ELF-1 (cell line): ENCODE measurements at regions not wholly inside any gene's neighbourhood (a gene's known extent, or its start where the extent isn't known, plus 50 kb on each side); places are given as distances from the start of the nearest gene placed in this dataset.

Experiments used
- DNase-seq: peaks from one replicate; pipeline ENCODE4 v3.0.0-alpha.2; 2016; ENCODE audit warnings: low read depth, low spot score

DNA sequence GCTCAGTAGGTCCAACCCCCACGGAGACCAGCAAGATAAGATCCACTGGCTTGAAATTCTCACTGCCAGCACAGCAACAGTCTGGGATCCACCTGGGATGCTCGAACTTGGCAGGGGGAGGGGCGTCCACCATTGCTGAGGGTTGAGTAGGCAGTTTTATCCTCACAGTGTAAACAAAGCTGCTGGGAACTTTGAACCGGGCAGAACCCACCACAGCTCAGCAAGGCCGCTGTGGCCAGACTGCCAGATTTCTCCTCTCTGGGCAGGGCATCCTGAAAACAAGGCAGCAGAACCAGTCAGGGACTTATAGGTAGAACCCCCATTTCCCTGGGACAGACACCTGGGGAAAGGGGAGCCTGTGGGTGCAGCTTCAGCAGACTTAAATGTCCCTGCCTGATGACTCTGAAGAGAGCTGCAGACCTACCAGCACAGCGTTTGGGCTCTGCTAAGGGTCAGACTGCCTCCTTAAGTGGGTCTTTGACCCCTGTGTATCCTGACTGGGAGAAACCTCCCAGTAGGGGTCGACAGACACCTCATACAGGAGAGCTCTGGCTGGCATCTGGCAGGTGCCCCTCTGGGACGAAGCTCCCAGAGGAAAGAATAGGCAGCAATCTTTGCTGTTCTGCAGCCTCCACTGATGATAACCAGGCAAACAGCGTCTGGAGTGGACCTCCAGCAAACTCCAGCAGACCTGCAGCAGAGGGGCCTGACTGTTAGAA, 782.4 kb upstream of the EYS start:
- DNase-seq = no peak

DNA sequence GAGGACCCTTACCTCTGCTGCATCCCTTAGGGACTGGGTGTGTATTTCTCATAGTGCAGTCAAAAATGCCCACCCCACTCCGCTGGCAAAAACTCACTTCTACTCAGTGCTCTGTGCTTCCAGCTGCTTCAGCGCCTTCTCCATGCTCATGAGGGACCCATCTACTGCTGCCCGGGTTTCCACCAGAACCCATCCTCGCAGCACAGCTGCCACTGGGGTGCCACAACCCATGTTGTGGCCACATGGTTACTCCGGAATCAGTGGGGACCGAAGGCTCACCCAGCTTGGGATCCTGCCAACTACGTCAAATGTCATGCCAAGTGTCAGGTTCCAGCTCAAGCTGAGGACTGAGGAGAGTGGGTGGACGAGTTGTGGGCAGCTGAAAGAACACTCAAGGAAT, 774.2 kb upstream of the EYS start:
- no peak for DNase-seq

DNA sequence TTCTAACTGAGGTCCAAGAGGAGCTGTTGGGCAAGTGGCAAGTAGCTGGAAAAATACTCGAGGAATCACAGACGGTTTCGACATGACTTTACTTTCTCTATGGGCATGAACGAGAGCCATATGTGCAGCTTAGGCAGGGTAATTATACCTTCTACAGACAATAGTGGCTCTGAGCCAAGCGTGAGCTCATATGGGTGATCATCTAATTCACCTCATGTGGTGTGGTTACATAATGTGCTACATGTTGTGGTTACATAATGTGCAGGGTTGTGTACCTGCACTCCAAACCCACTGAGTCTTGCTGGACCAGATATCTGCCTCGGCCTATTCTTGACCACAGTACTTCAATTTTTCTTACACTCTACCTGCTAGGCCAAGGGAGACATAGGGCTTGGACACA, 771.7 kb upstream of the EYS start:
- no peak for DNase-seq

GRCh38 chr6:66435321-66435720, 728.3 kb upstream of the EYS start:
- DNase-seq = no peak

DNA sequence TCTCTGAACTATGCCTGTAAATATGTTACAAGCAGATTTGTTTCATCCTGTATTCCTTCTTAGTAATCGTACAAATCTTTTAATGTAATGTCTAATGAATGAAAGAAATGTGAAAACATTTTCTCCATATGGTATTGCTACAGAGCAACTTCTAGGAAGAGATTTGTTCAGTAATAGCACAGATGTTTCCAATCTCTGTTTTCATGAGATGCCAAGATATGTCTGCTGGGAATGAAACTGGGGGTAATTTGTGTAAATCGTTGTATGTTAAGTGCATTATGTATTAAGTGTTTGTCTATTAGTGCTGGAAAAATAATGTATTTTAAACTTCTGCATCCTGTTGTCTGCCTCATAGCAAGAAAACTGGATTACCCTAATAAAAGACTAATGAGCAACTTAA, 722.2 kb upstream of the EYS start:
- DNase-seq = no peak

GRCh38 chr6:66423047-66423446, 716.0 kb upstream of the EYS start:
- DNase-seq = no peak

GRCh38 chr6:66421570-66421969, 714.5 kb upstream of the EYS start:
- DNase-seq = no peak

DNA sequence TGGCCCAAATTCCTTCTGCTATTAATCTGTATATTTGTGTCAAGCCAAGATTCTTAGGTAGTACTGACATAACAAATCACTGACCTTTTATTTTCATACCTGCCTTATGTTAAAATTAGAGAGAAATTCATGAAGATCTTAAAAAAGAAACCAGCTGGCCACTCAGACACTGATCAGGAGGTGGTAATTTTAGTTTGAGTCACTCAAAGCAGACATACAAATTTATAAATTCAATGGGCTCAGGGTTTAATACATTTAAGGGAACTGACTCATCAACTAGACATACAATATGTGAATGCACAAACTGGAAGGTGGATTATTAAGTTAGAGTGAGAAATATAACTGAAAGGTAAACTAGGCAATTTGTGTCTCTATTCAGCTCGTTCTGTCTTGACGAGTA, 711.9 kb upstream of the EYS start:
- no peak for DNase-seq

GRCh38 chr6:66403966-66404365, 696.9 kb upstream of the EYS start:
- no peak for DNase-seq

GRCh38 chr6:66402873-66403272, 695.8 kb upstream of the EYS start:
- no peak for DNase-seq

- no peak for DNase-seq
Measured at GRCh38 chr6:66396549-66396948, 689.5 kb upstream of the EYS start.

- DNase-seq = no peak
Measured at GRCh38 chr6:66396145-66396544, 689.1 kb upstream of the EYS start.

DNA sequence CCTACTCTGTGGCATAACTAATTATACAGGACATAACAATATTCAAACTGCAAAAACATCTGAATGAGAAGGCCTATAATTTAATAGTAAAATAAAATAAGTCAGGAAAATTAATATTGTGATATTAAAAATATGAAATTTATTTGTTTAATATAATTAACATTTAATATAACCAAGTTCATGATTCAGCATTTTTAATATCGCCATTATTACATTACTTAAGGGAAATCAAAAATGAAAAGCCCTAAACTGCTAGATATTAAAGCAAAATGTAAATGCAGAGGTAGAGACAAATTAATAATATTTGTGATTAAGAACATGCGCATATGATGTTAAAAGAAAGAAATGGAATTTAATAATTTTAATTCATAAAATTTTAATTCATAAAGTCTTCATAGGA, 683.4 kb upstream of the EYS start:
- DNase-seq = no peak

DNA sequence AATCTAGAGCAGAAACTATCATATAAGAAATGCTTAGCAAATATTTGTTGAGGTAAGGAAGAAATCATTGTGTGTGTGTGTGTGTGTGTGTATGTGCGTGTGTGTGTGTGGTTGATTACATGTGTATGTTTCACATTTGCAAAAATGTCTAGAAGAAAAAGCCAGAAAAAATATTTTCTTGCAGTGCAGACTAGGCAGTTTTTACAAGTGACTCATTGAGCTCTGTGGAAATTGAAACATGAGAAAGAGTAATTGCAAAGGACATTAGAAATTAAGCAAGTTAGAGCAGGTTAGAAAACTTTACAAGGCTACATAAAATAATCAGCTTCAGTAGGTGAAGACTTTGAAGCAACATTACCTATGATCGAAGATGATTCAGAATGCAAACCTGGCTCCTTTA, 669.0 kb upstream of the EYS start:
- DNase-seq = no peak

DNA sequence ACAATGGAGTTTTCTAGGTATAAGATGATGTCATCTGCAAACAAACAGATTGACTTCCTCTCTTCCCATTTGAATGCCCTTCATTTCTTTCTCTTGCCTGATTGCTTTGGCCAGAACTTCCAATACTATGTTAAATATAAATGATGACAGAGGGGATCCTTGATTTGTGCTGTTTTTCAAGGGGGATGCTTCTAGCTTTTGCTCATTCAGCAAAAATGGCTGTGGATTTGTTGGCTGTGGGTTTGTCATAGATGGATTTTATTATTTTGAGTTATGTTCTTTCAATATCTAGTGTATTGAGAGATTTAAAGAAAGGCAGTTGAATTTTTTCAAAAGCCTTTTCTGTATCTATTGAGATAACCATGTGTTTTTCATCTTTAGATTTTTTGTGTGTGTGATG, 662.4 kb upstream of the EYS start:
- DNase-seq = no peak

DNA sequence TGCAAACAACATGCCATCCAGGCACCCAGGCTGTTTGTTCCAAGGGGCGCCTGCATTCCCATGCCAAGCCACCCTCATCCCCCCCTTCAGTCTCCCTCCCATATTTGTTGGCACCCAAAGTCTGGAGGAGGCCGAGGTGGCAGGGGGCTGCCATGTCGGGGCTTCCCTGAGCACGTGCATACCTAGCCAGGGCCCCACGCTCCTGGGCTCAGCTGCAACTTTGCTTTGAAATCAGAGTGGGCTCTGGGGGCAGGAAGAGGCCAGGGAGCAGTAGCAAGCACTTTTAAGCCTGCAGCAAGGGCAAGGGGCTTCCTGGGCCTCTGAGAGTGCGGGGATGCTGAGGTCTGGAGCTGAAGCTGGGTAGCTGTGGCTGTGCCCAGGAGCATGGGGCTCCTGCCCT, 655.9 kb upstream of the EYS start:
- DNase-seq = no peak

GRCh38 chr6:66361886-66362285, 654.9 kb upstream of the EYS start:
- DNase-seq = no peak

DNA sequence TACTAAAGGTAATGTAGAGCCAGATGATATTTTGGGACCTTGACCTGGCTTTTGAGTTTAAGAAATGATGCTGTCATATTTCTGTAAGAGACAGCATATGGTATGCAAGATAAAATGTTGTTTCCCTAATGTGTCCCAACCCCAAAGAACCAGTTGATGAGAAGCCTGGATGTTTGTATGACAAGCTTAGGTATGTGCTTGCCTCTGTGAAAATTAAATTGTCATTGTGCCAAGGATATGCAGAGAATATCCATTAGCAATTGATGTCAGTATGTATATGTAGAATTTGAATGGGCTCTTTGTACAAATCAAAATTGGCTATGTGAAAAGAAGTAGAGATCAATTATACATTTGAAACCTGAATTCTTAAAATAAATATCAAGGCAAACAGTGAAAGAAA, 650.8 kb upstream of the EYS start:
- no peak for DNase-seq

- no peak for DNase-seq
Measured at GRCh38 chr6:66355471-66355870, 648.4 kb upstream of the EYS start.

GRCh38 chr6:66344796-66345195, 637.8 kb upstream of the EYS start:
- no peak for DNase-seq

- no peak for DNase-seq
Measured at GRCh38 chr6:66340736-66341135, 633.7 kb upstream of the EYS start.

DNA sequence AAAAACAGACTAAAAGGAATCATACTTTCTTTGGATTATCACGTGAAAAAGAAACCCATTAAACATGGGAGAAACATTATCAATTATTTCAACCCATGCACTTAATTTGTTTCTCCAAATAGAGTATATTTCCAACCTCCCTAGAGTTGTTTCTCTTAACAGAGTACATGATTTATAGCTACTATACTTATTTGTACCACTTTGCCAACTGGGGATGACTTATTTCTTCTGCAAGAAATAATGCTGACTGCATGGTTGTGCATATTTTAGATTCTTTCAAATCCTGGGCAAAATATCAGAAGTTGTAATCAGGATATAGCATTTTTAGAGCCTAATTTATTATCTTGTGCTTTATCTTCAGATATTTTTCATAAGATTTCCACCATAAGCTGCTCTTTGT, 629.1 kb upstream of the EYS start:
- no peak for DNase-seq

DNA sequence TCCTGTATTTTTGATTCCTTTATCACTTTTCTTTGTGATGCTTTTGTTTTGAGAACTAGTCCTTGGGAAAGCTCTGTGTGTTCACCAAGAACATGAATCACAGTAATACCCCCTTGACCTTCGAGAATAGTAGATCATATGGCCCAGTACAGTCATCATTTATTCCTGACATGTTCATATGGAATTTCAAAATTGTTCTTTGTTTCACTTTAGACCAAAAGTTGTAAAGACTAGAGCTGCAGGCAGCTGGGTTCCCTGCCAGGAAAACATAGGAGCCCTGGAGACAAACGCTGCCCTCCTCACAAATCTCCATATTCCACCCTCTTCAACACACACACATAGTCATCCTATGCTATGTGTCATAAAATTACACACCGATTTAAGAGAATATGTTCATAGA, 621.2 kb upstream of the EYS start:
- DNase-seq = no peak

- DNase-seq = no peak
Measured at GRCh38 chr6:66326228-66326627, 619.2 kb upstream of the EYS start.
